CD4-positive, alpha-beta T cell treated with Interleukin-15 for 4 hours (primary cell): ENCODE measurements at regions not wholly inside any gene's neighbourhood (a gene's known extent, or its start where the extent isn't known, plus 50 kb on each side); places are given as distances from the start of the nearest gene placed in this dataset.

ENCODE experiments used
- DNase-seq: peaks from one replicate; pipeline ENCODE4 v3.0.0-alpha.2; 2020; ENCODE audit warnings: low spot score

GRCh38 chrX:8868906-8869305 lies 67.7 kb upstream of the FAM9A start:
- DNase-seq = no peak

- no peak for DNase-seq
These were observed 67.0 kb upstream of the FAM9A start for GRCh38 chrX:8868070-8868773.

GRCh38 chrX:8867406-8867805 lies 66.2 kb upstream of the FAM9A start:
- no peak for DNase-seq

GRCh38 chrX:8864161-8864560 lies 63.0 kb upstream of the FAM9A start:
- DNase-seq = no peak

- DNase-seq = no peak
These were observed 60.7 kb upstream of the FAM9A start for GRCh38 chrX:8861908-8862307.

- no peak for DNase-seq
These were observed 50.2 kb upstream of the FAM9A start for GRCh38 chrX:8851231-8851886.
